ENCODE measurements at regions not wholly inside any gene's neighbourhood (a gene's known extent, or its start where the extent isn't known, plus 50 kb on each side); places are given as distances from the start of the nearest gene placed in this dataset.

DNA sequence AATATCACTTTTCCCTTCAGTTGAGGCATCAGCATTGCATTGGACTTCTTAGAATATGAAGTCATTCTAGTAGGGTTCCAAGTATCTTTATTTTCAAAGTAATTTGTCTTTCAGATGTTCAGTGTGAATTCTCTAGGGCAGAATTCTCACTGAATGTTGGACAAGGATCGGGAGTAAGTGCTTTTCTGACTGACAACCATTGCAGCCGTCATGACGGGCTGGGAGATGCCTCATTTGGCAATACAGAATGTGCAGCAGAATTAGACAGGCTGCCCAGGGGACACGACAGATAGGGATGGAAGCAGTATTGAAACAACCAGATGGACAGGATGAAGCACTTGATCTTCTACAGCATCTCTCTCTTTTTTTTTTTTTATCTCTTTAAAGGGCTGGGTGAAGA is 129.0 kb downstream of the ICE1 start:
- TF ChIP-seq CTCF (IDR thresholded peaks at IDR 0.05): no peak
- TF ChIP-seq POLR2A (IDR thresholded peaks at IDR 0.05): no peak

All from heart left ventricle (tissue), 13 donors.